ENCODE measurements at regions not wholly inside any gene's neighbourhood (a gene's known extent, or its start where the extent isn't known, plus 50 kb on each side); places are given as distances from the start of the nearest gene placed in this dataset.

GRCh38 chr17:77421630-77421972 is 280.8 kb downstream of the SEC14L1 start:
- DNase-seq, result no peak

GRCh38 chr17:77422104-77422747 is 281.5 kb downstream of the SEC14L1 start:
- no peak for DNase-seq

GRCh38 chr17:77422748-77423113 is 282.0 kb downstream of the SEC14L1 start:
- DNase-seq, result no peak

- no peak for DNase-seq
Observed at GRCh38 chr17:77423589-77424451, 283.1 kb downstream of the SEC14L1 start.

GRCh38 chr17:77424585-77425344 is 284.0 kb downstream of the SEC14L1 start:
- DNase-seq, result no peak

- DNase-seq, result no peak
Observed at GRCh38 chr17:77425348-77425747, 284.6 kb downstream of the SEC14L1 start.

- DNase-seq, result no peak
Observed at GRCh38 chr17:77425791-77426641, 285.2 kb downstream of the SEC14L1 start.

- no peak for DNase-seq
Observed at GRCh38 chr17:77426676-77427386, 286.1 kb downstream of the SEC14L1 start.

GRCh38 chr17:77427391-77427991 is 286.7 kb downstream of the SEC14L1 start:
- no peak for DNase-seq

- DNase-seq, result no peak
Observed at GRCh38 chr17:77428020-77428748, 287.4 kb downstream of the SEC14L1 start.

- DNase-seq, result no peak
Observed at GRCh38 chr17:77428749-77429368, 288.1 kb downstream of the SEC14L1 start.

- DNase-seq, result no peak
Observed at GRCh38 chr17:77429369-77429968, 288.7 kb downstream of the SEC14L1 start.

GRCh38 chr17:77429969-77430752 is 289.4 kb downstream of the SEC14L1 start:
- peak; percentile 47 to 48 for DNase-seq

GRCh38 chr17:77432034-77432661 is 291.4 kb downstream of the SEC14L1 start:
- no peak for DNase-seq

GRCh38 chr17:77432742-77433141 is 292.0 kb downstream of the SEC14L1 start:
- no peak for DNase-seq

- no peak for DNase-seq
Observed at GRCh38 chr17:77433385-77434135, 292.8 kb downstream of the SEC14L1 start.

- DNase-seq, result no peak
Observed at GRCh38 chr17:77434136-77435114, 293.7 kb downstream of the SEC14L1 start.
